PC-9 (cell line): ENCODE measurements at regions not wholly inside any gene's neighbourhood (a gene's known extent, or its start where the extent isn't known, plus 50 kb on each side); places are given as distances from the start of the nearest gene placed in this dataset.

Experiments used
- BruUV-seq: library from RNA; stranded (reverse); fragments of 400-500 nt; replicated peaks from 2 replicates; lab custom pipeline; 2021; lab: Mats Ljungman, UMichigan
- CTCF ChIA-PET: fragments of 300-600 bp; sonication (Branson Sonifier 250); formaldehyde crosslinking; loops from one replicate; lab custom pipeline; 2022; ENCODE audit warnings: antibody characterized with exemption; lab: Charles Lee
- POLR2A ChIA-PET: fragments of 300-600 bp; sonication (Branson Sonifier 250); formaldehyde crosslinking; loops from one replicate; lab custom pipeline; 2022; ENCODE audit warnings: antibody characterized with exemption; ENCODE audit not compliant: unreplicated experiment; lab: Charles Lee
- DNase-seq, 2 experiments: peaks; one replicate each; pipeline versions ENCODE4 v3.0.0 to v3.0.0-alpha.2; 2015 to 2022; ENCODE audit warnings: mixed read lengths in 1 of 2
- H2AFZ ChIP-seq: fragments of 200-600 bp; sonication (generic); 2 replicates; pipeline ENCODE4 v1.8.1; 2017; ENCODE audit warnings: antibody characterized with exemption
- H3F3A ChIP-seq: fragments of 200-600 bp; sonication (generic); 2 replicates; pipeline ENCODE4 v1.8.1; 2017; ENCODE audit warnings: antibody characterized with exemption, mild to moderate bottlenecking, low read depth; ENCODE audit not compliant: insufficient read depth
- H3K27ac ChIP-seq: fragments of 200-600 bp; sonication (generic); 2 replicates; pipeline ENCODE4 v1.6.1; 2016; ENCODE audit warnings: mixed run types
- H3K27me3 ChIP-seq: fragments of 200-600 bp; sonication (generic); 2 replicates; pipeline ENCODE4 v1.6.1; 2016; ENCODE audit warnings: low read depth, mixed run types; ENCODE audit not compliant: insufficient read depth
- H3K36me3 ChIP-seq: fragments of 200-600 bp; sonication (generic); 2 replicates; pipeline ENCODE4 v1.6.1; 2016; ENCODE audit warnings: low read depth, mixed run types
- H3K4me1 ChIP-seq: fragments of 200-600 bp; sonication (generic); replicated peaks from 2 replicates; pipeline ENCODE4 v1.6.1; 2016; ENCODE audit warnings: mixed run types; ENCODE audit not compliant: insufficient read depth
- H3K4me2 ChIP-seq: fragments of 200-600 bp; sonication (generic); 2 replicates; pipeline ENCODE4 v1.6.1; 2017; ENCODE audit warnings: mixed run types
- H3K4me3 ChIP-seq: fragments of 200-600 bp; sonication (generic); 2 replicates; pipeline ENCODE4 v1.6.1; 2016; ENCODE audit warnings: mixed run types
- H3K79me2 ChIP-seq: fragments of 200-600 bp; sonication (generic); 2 replicates; pipeline ENCODE4 v1.6.1; 2017; ENCODE audit warnings: low read depth, mixed run types
- H3K9me2 ChIP-seq: fragments of 200-600 bp; sonication (generic); 2 replicates; pipeline ENCODE4 v1.8.1; 2017; ENCODE audit warnings: mild to moderate bottlenecking; ENCODE audit not compliant: insufficient read depth
- H3K9me3 ChIP-seq: fragments of 200-600 bp; sonication (generic); 2 replicates; pipeline ENCODE4 v1.8.1; 2016; ENCODE audit warnings: low read depth; ENCODE audit not compliant: insufficient read depth
- H4K20me1 ChIP-seq: fragments of 200-600 bp; sonication (generic); 2 replicates; pipeline ENCODE4 v1.8.1; 2017; ENCODE audit not compliant: insufficient read depth
- CTCF ChIP-seq: fragments of 200-600 bp; sonication (generic); conservative IDR thresholded peaks from 2 replicates; pipeline ENCODE4 v1.6.1; 2017; ENCODE audit warnings: mixed run types, antibody characterized with exemption, mild to moderate bottlenecking, moderate library complexity
- EZH2 ChIP-seq: fragments of 200-600 bp; sonication (generic); IDR thresholded peaks from 2 replicates; pipeline ENCODE4 v1.8.0; 2017; ENCODE audit warnings: antibody characterized with exemption, low read depth
- intact Hi-C: fragments of 100-400 bp; cut with micrococcal nuclease; formaldehyde crosslinking; loops from one replicate; pipeline ENCODE4 v1.10.0; 2022; ENCODE audit not compliant: unreplicated experiment

GRCh38 chr16:77579351-77579891, 142.9 kb upstream of the NUDT7 start:
- Histone ChIP-seq H2AFZ (no peak overlapping the region), H3K4me1 (no peaks in the 10 kb centered on the region), H3K4me2 (no peak overlapping the region), H3K27ac (no peak overlapping the region), H3K4me3 (no peak overlapping the region), H3K36me3 (no peaks in the 10 kb centered on the region), H3K27me3 (peaks cover 50% of the 10 kb centered on the region), H3K79me2 (no peaks in the 10 kb centered on the region), H3F3A (no peaks in the 10 kb centered on the region), H4K20me1 (no peaks in the 10 kb centered on the region), H3K9me3 (no peaks in the 10 kb centered on the region), H3K9me2 (no peaks in the 10 kb centered on the region)
- no TSS peak for BruUV-seq
- TF ChIP-seq CTCF (no peak), EZH2 (no peak)
- ChIA-PET POLR2A (no interaction called here), CTCF (no interaction called here)
- intact Hi-C loops, result no loop called here
- no peak for DNase-seq

- peaks cover 33% of the 10 kb centered on the region for H3K27me3 ChIP-seq
- CTCF ChIA-PET, result no interaction called here
- no peak overlapping the region for H3K4me2 ChIP-seq
- no peaks in the 10 kb centered on the region for H3F3A ChIP-seq
- intact Hi-C loops, result no loop called here
- BruUV-seq, result no TSS peak
- no peak for DNase-seq
- H3K4me3 ChIP-seq, result no peak overlapping the region
- H4K20me1 ChIP-seq, result no peaks in the 10 kb centered on the region
- H3K4me1 ChIP-seq, result no peaks in the 10 kb centered on the region
- H2AFZ ChIP-seq, result no peak overlapping the region
- H3K9me2 ChIP-seq, result no peaks in the 10 kb centered on the region
- H3K36me3 ChIP-seq, result no peaks in the 10 kb centered on the region
- no peak overlapping the region for H3K27ac ChIP-seq
- no peaks in the 10 kb centered on the region for H3K9me3 ChIP-seq
- TF ChIP-seq EZH2 (no peak), CTCF (no peak)
- no peaks in the 10 kb centered on the region for H3K79me2 ChIP-seq
- POLR2A ChIA-PET, result no interaction called here
These were observed 140.6 kb upstream of the NUDT7 start for GRCh38 chr16:77581706-77582105.

GRCh38 chr16:77584205-77584859, 138.0 kb upstream of the NUDT7 start:
- no peaks in the 10 kb centered on the region for H3K9me2 ChIP-seq
- ChIA-PET POLR2A (no interaction called here), CTCF (interaction anchor here (0.8 kb wide), 1 partner anchor 345 kb away, joined by 3 read pairs; no protein-coding TSS in a partner anchor)
- H3K36me3 ChIP-seq, result no peaks in the 10 kb centered on the region
- peak; percentile 21 to 40 for DNase-seq
- H3K4me2 ChIP-seq, result no peak overlapping the region
- H3K4me3 ChIP-seq, result no peak overlapping the region
- no peaks in the 10 kb centered on the region for H3K79me2 ChIP-seq
- H3F3A ChIP-seq, result no peaks in the 10 kb centered on the region
- no TSS peak for BruUV-seq
- no peaks in the 10 kb centered on the region for H3K9me3 ChIP-seq
- H3K27ac ChIP-seq, result no peak overlapping the region
- H4K20me1 ChIP-seq, result no peaks in the 10 kb centered on the region
- H2AFZ ChIP-seq, result no peak overlapping the region
- H3K4me1 ChIP-seq, result no peaks in the 10 kb centered on the region
- H3K27me3 ChIP-seq, result peaks cover 26% of the 10 kb centered on the region
- intact Hi-C loops, result loop anchor here (1.0 kb wide), 2 partner anchors 348 to 387 kb away; no protein-coding TSS in a partner anchor
- TF ChIP-seq CTCF (peak; percentile 96), EZH2 (no peak)
